ENCODE measurements at regions not wholly inside any gene's neighbourhood (a gene's known extent, or its start where the extent isn't known, plus 50 kb on each side); places are given as distances from the start of the nearest gene placed in this dataset.
"Not testable (repeated sequence)": the region's sequence is repeated elsewhere in the genome, so short reads cannot be mapped to it uniquely, and the experiment has no call there.

- H3K27ac Mint-ChIP-seq, result no peak overlapping the region
- no peaks in the 10 kb centered on the region for H3K9me3 Mint-ChIP-seq
- ATAC-seq (no peak), DNase-seq (ENCODE audit: low spot score in 2 of 2) (no peak)
- peaks cover 6% of the 10 kb centered on the region for H3K4me1 Mint-ChIP-seq
- no peak overlapping the region for H3K4me3 Mint-ChIP-seq
- H3K36me3 Mint-ChIP-seq, result no peaks in the 10 kb centered on the region
These were observed 92.9 kb upstream of the CLINT1 start for GRCh38 chr5:157951673-157952373.

- no peaks in the 10 kb centered on the region for H3K36me3 Mint-ChIP-seq
- no peak for DNase-seq (ENCODE audit: low spot score in 2 of 2)
- H3K4me3 Mint-ChIP-seq, result no peak overlapping the region
- no peak for ATAC-seq
- no peak overlapping the region for H3K27ac Mint-ChIP-seq
- H3K4me1 Mint-ChIP-seq, result peaks cover 6% of the 10 kb centered on the region
- no peaks in the 10 kb centered on the region for H3K9me3 Mint-ChIP-seq
These were observed 90.6 kb upstream of the CLINT1 start for GRCh38 chr5:157949520-157949919.

- H3K4me3 Mint-ChIP-seq, result no peak overlapping the region
- no peaks in the 10 kb centered on the region for H3K9me3 Mint-ChIP-seq
- peaks cover 6% of the 10 kb centered on the region for H3K4me1 Mint-ChIP-seq
- no peak overlapping the region for H3K27ac Mint-ChIP-seq
- ATAC-seq (peak; percentile 88), DNase-seq (ENCODE audit: low spot score in 2 of 2) (peak; percentile 64 to 84)
- no peaks in the 10 kb centered on the region for H3K36me3 Mint-ChIP-seq
These were observed 89.9 kb upstream of the CLINT1 start for GRCh38 chr5:157948738-157949410.

GRCh38 chr5:157947156-157947555 is 88.2 kb upstream of the CLINT1 start:
- no peak for ATAC-seq
- Mint-ChIP-seq H3K4me1 (peaks cover 6% of the 10 kb centered on the region), H3K4me3 (no peak overlapping the region), H3K36me3 (no peaks in the 10 kb centered on the region), H3K27ac (no peak overlapping the region), H3K9me3 (no peaks in the 10 kb centered on the region)
- no peak for DNase-seq (ENCODE audit: low spot score in 2 of 2)

GRCh38 chr5:157945822-157946221 is 86.9 kb upstream of the CLINT1 start:
- DNase-seq (ENCODE audit: low spot score in 2 of 2); H3K4me3 Mint-ChIP-seq: not testable (repeated sequence)

GRCh38 chr5:157944938-157945337 is 86.0 kb upstream of the CLINT1 start:
- H3K36me3 Mint-ChIP-seq, result no peaks in the 10 kb centered on the region
- no peak overlapping the region for H3K27ac Mint-ChIP-seq
- DNase-seq (ENCODE audit: low spot score in 2 of 2), result no peak
- H3K4me1 Mint-ChIP-seq, result peaks cover 6% of the 10 kb centered on the region
- no peak for ATAC-seq
- no peaks in the 10 kb centered on the region for H3K9me3 Mint-ChIP-seq
- H3K4me3 Mint-ChIP-seq, result no peak overlapping the region

More at GRCh38 chr5:157945822-157946221, 86.9 kb upstream of the CLINT1 start:
- H3K4me1 Mint-ChIP-seq, H3K27ac Mint-ChIP-seq, H3K36me3 Mint-ChIP-seq, ATAC-seq, H3K9me3 Mint-ChIP-seq: not testable (repeated sequence)

- no peak for DNase-seq (ENCODE audit: low spot score in 2 of 2)
- no peak for ATAC-seq
- Mint-ChIP-seq H3K9me3 (no peaks in the 10 kb centered on the region), H3K4me3 (no peak overlapping the region), H3K4me1 (peaks cover 6% of the 10 kb centered on the region), H3K36me3 (no peaks in the 10 kb centered on the region), H3K27ac (no peak overlapping the region)
These were observed 85.2 kb upstream of the CLINT1 start for GRCh38 chr5:157944077-157944633.

GRCh38 chr5:157942595-157942994 is 83.7 kb upstream of the CLINT1 start:
- ATAC-seq, result no peak
- Mint-ChIP-seq H3K4me1 (no peaks in the 10 kb centered on the region), H3K27ac (no peak overlapping the region), H3K9me3 (no peaks in the 10 kb centered on the region), H3K4me3 (no peak overlapping the region), H3K36me3 (no peaks in the 10 kb centered on the region)
- DNase-seq (ENCODE audit: low spot score in 2 of 2), result no peak

- no peak overlapping the region for H3K4me3 Mint-ChIP-seq
- ATAC-seq (no peak), DNase-seq (ENCODE audit: low spot score in 2 of 2) (no peak)
- no peaks in the 10 kb centered on the region for H3K36me3 Mint-ChIP-seq
- H3K27ac Mint-ChIP-seq, result no peak overlapping the region
- H3K9me3 Mint-ChIP-seq, result no peaks in the 10 kb centered on the region
- H3K4me1 Mint-ChIP-seq, result no peaks in the 10 kb centered on the region
These were observed 82.7 kb upstream of the CLINT1 start for GRCh38 chr5:157941616-157942015.

- H3K9me3 Mint-ChIP-seq; ATAC-seq; DNase-seq (ENCODE audit: low spot score in 2 of 2): not testable (repeated sequence)
These were observed 79.2 kb upstream of the CLINT1 start for GRCh38 chr5:157938101-157938500.

GRCh38 chr5:157936776-157937501 is 78.0 kb upstream of the CLINT1 start:
- H3K4me3 Mint-ChIP-seq; ATAC-seq; H3K9me3 Mint-ChIP-seq; H3K36me3 Mint-ChIP-seq; DNase-seq (ENCODE audit: low spot score in 2 of 2); H3K4me1 Mint-ChIP-seq; H3K27ac Mint-ChIP-seq: not testable (repeated sequence)

More at GRCh38 chr5:157938101-157938500, 79.2 kb upstream of the CLINT1 start:
- not testable (repeated sequence) for H3K4me3 Mint-ChIP-seq, H3K36me3 Mint-ChIP-seq, H3K4me1 Mint-ChIP-seq
- H3K27ac Mint-ChIP-seq, result peak overlapping the region; percentile 43

GRCh38 chr5:157934600-157934999 is 75.7 kb upstream of the CLINT1 start:
- Mint-ChIP-seq H3K27ac (no peak overlapping the region), H3K4me3 (no peak overlapping the region), H3K4me1 (no peaks in the 10 kb centered on the region), H3K9me3 (peaks cover 6% of the 10 kb centered on the region), H3K36me3 (no peaks in the 10 kb centered on the region)
- ATAC-seq (no peak), DNase-seq (ENCODE audit: low spot score in 2 of 2) (no peak)

- DNase-seq (ENCODE audit: low spot score in 2 of 2) (no peak), ATAC-seq (no peak)
- H3K27ac Mint-ChIP-seq, result no peak overlapping the region
- no peaks in the 10 kb centered on the region for H3K4me1 Mint-ChIP-seq
- H3K9me3 Mint-ChIP-seq, result peaks cover 6% of the 10 kb centered on the region
- no peaks in the 10 kb centered on the region for H3K36me3 Mint-ChIP-seq
- no peak overlapping the region for H3K4me3 Mint-ChIP-seq
These were observed 74.1 kb upstream of the CLINT1 start for GRCh38 chr5:157933005-157933404.

- Mint-ChIP-seq H3K27ac (no peak overlapping the region), H3K9me3 (peaks cover 6% of the 10 kb centered on the region), H3K4me3 (no peak overlapping the region), H3K36me3 (no peaks in the 10 kb centered on the region), H3K4me1 (no peaks in the 10 kb centered on the region)
- DNase-seq (ENCODE audit: low spot score in 2 of 2), result no peak
- ATAC-seq, result no peak
These were observed 71.8 kb upstream of the CLINT1 start for GRCh38 chr5:157930710-157931109.

- H3K36me3 Mint-ChIP-seq, result no peaks in the 10 kb centered on the region
- H3K9me3 Mint-ChIP-seq, result no peaks in the 10 kb centered on the region
- DNase-seq (ENCODE audit: low spot score in 2 of 2) (no peak), ATAC-seq (no peak)
- H3K4me1 Mint-ChIP-seq, result peaks cover 13% of the 10 kb centered on the region
- no peak overlapping the region for H3K4me3 Mint-ChIP-seq
- no peak overlapping the region for H3K27ac Mint-ChIP-seq
These were observed 68.0 kb upstream of the CLINT1 start for GRCh38 chr5:157926977-157927376.

All from stimulated activated effector memory CD8-positive, alpha-beta T cell treated with anti-CD3 and anti-CD28 coated beads, Interleukin-12 subunit alpha, Interleukin-12 subunit beta, amount 100 ng/mL, for 72 hours (primary cell).